ENCODE measurements at regions not wholly inside any gene's neighbourhood (a gene's known extent, or its start where the extent isn't known, plus 50 kb on each side); places are given as distances from the start of the nearest gene placed in this dataset.
A peak's percentile ranks its signal among the peaks of the same experiment; 100 is the strongest.

GRCh38 chr10:10315989-10316388 is 701.7 kb upstream of the CELF2 start:
- no peak for DNase-seq

GRCh38 chr10:10317151-10317550 is 700.5 kb upstream of the CELF2 start:
- no peak for DNase-seq

GRCh38 chr10:10318856-10319255 is 698.8 kb upstream of the CELF2 start:
- no peak for DNase-seq

- no peak for DNase-seq
Measured at GRCh38 chr10:10320956-10321355, 696.7 kb upstream of the CELF2 start.

GRCh38 chr10:10326116-10326515 is 691.6 kb upstream of the CELF2 start:
- DNase-seq: no peak

- DNase-seq: no peak
Measured at GRCh38 chr10:10327934-10328333, 689.7 kb upstream of the CELF2 start.

GRCh38 chr10:10330418-10330817 is 687.3 kb upstream of the CELF2 start:
- peak; percentile 55 for DNase-seq

- DNase-seq: no peak
Measured at GRCh38 chr10:10332786-10333185, 684.9 kb upstream of the CELF2 start.

GRCh38 chr10:10333622-10334021 is 684.0 kb upstream of the CELF2 start:
- DNase-seq: no peak

- no peak for DNase-seq
Measured at GRCh38 chr10:10338339-10338738, 679.3 kb upstream of the CELF2 start.

- DNase-seq: no peak
Measured at GRCh38 chr10:10346390-10347150, 671.1 kb upstream of the CELF2 start.

GRCh38 chr10:10350050-10350449 is 667.6 kb upstream of the CELF2 start:
- DNase-seq: no peak

GRCh38 chr10:10351451-10351850 is 666.2 kb upstream of the CELF2 start:
- DNase-seq: no peak

- DNase-seq: no peak
Measured at GRCh38 chr10:10353326-10353868, 664.3 kb upstream of the CELF2 start.

GRCh38 chr10:10359263-10359662 is 658.4 kb upstream of the CELF2 start:
- DNase-seq: no peak

- DNase-seq: no peak
Measured at GRCh38 chr10:10361301-10361885, 656.3 kb upstream of the CELF2 start.

GRCh38 chr10:10362800-10363199 is 654.9 kb upstream of the CELF2 start:
- no peak for DNase-seq

GRCh38 chr10:10363217-10363616 is 654.5 kb upstream of the CELF2 start:
- no peak for DNase-seq

- DNase-seq: no peak
Measured at GRCh38 chr10:10364902-10365301, 652.8 kb upstream of the CELF2 start.

- no peak for DNase-seq
Measured at GRCh38 chr10:10365676-10366075, 652.0 kb upstream of the CELF2 start.

- no peak for DNase-seq
Measured at GRCh38 chr10:10366836-10367235, 650.8 kb upstream of the CELF2 start.

GRCh38 chr10:10367264-10367663 is 650.4 kb upstream of the CELF2 start:
- DNase-seq: no peak

- no peak for DNase-seq
Measured at GRCh38 chr10:10368951-10369576, 648.6 kb upstream of the CELF2 start.

- no peak for DNase-seq
Measured at GRCh38 chr10:10385831-10386230, 631.8 kb upstream of the CELF2 start.
